Colonic mucosa (tissue), 4 donors: ENCODE measurements at regions not wholly inside any gene's neighbourhood (a gene's known extent, or its start where the extent isn't known, plus 50 kb on each side); places are given as distances from the start of the nearest gene placed in this dataset.
"Not testable (repeated sequence)": the region's sequence is repeated elsewhere in the genome, so short reads cannot be mapped to it uniquely, and the experiment has no call there.

ENCODE experiments used
- DNase-seq: peaks from one replicate; pipeline ENCODE4 v3.0.0-alpha.2; 2020
- H3K27ac ChIP-seq: fragments of 200-600 bp; one replicate; pipeline ENCODE4 v1.8.0; 2021
- H3K27me3 ChIP-seq: fragments of 200-600 bp; one replicate; pipeline ENCODE4 v1.8.0; 2021
- H3K36me3 ChIP-seq: fragments of 200-600 bp; one replicate; pipeline ENCODE4 v1.8.0; 2021
- H3K4me1 ChIP-seq: fragments of 200-600 bp; one replicate; pipeline ENCODE4 v1.8.0; 2021; ENCODE audit warnings: mild to moderate bottlenecking
- H3K4me3 ChIP-seq: fragments of 200-600 bp; one replicate; pipeline ENCODE4 v1.8.0; 2021
- H3K9ac ChIP-seq, 2 donors: one replicate each; pipeline ENCODE4 v1.7.0; 2013; ENCODE audit warnings: control low read depth in 2 of 2, low read depth in 2 of 2, low read length in 2 of 2
- H3K9me3 ChIP-seq: fragments of 200-600 bp; one replicate; pipeline ENCODE4 v1.8.0; 2021
- CTCF ChIP-seq: fragments of 200-600 bp; IDR thresholded peaks from one replicate; pipeline ENCODE4 v1.8.0; 2022; ENCODE audit warnings: antibody characterized with exemption, mild to moderate bottlenecking
- intact Hi-C: fragments of 100-400 bp; cut with DNase I; formaldehyde crosslinking; loops from one replicate; pipeline ENCODE4 v1.14.1; 2022
- donor health status: healthy.
- donor health status: DM: no; HTN: no; CAD: no.
- donor health status: DM: no; HTN: no; CAD: no.

DNA sequence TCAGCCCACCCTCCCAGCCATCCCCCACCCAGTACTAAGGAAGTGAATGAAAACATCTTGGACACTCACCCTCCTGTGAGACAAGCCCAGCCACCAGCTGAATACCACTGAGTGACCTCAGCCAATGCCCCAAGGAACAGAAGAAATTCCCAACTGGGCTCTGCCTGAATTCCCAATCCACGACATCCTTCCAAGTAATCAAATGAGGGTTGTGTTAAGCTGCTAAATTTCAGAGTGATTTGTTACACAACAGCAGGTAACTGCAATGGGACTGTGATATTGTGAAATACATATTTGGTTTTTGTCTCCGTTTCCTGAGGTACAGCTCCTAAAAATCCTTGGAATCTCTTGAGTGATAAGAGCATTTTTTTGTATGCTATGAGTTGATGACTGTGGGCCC lies 578.7 kb upstream of the CDH11 start:
- no peaks in the 10 kb centered on the region for H3K9me3 ChIP-seq

DNA sequence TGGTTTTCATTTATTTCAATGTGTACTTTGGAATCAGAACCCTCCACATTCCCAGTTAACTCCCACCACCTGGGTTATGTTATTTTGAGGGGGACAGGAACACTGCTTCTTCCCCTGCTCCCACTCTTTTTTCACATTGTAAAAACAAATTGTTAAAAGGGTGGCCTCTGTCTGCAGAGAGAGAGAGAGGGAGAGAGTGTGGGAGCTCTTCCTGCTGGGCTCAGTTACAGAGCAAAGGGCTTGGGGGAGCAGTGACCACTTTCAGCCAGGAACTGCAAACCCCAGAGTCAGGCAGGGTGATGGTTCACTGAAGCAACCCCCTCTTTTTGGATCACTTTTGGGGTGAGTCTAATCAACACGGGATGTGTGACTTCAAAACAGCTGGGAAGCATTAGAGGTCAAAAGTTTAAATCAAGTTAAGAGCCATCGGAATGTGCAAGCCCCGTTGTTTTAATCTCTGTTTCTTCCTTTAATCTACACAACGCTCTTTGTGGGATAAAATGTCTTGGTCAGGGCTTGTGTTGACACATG lies 577.0 kb upstream of the CDH11 start:
- no peaks in the 10 kb centered on the region for H3K9me3 ChIP-seq
- DNase-seq, result no peak
- TF ChIP-seq CTCF, result no peak
- H3K36me3 ChIP-seq, result no peaks in the 10 kb centered on the region
- H3K27ac ChIP-seq, result no peak overlapping the region
- H3K9ac ChIP-seq, result no peak overlapping the region
- H3K27me3 ChIP-seq, result no peaks in the 10 kb centered on the region
- no peaks in the 10 kb centered on the region for H3K4me1 ChIP-seq
- intact Hi-C loops, result no loop called here
- H3K4me3 ChIP-seq, result no peak overlapping the region

More for the DNA sequence above, 578.7 kb upstream of the CDH11 start:
- Histone ChIP-seq H3K27ac (no peak overlapping the region), H3K9ac (no peak overlapping the region), H3K27me3 (no peaks in the 10 kb centered on the region), H3K36me3 (no peaks in the 10 kb centered on the region), H3K4me3 (no peak overlapping the region), H3K4me1 (no peaks in the 10 kb centered on the region)
- DNase-seq, result no peak
- no peak for TF ChIP-seq CTCF
- intact Hi-C loops, result no loop called here

- TF ChIP-seq CTCF, result no peak
- DNase-seq, result no peak
Observed at GRCh38 chr16:65697521-65697920, 575.7 kb upstream of the CDH11 start.

DNA sequence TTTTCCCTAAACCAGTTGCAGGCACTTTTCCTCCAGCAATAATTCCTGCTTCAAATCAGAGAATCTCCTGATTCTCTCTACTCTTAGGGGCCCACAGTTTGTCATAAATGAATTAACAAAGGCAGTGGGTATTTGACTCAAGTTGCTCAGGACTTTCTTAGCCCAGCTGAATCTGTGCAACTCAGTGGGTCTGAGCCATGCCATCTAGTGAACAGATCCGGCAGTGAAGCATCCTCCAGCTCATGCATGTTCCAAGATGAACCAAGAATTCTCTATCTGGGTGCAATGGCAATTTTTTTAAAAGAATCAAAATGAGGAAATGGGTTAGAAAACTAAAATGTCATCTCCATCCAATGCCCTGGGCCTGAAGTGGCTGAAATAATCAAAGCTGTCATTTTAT lies 575.2 kb upstream of the CDH11 start:
- Histone ChIP-seq H3K4me1 (no peaks in the 10 kb centered on the region), H3K27me3 (no peaks in the 10 kb centered on the region), H3K9ac (no peak overlapping the region), H3K27ac (no peak overlapping the region), H3K4me3 (no peak overlapping the region), H3K36me3 (no peaks in the 10 kb centered on the region), H3K9me3 (no peaks in the 10 kb centered on the region)
- intact Hi-C loops, result no loop called here
- no peak for TF ChIP-seq CTCF
- DNase-seq, result no peak

More at GRCh38 chr16:65697521-65697920, 575.7 kb upstream of the CDH11 start:
- no peaks in the 10 kb centered on the region for H3K4me1 ChIP-seq
- H3K4me3 ChIP-seq, result no peak overlapping the region
- intact Hi-C loops, result no loop called here
- no peaks in the 10 kb centered on the region for H3K36me3 ChIP-seq
- no peak overlapping the region for H3K27ac ChIP-seq
- no peak overlapping the region for H3K9ac ChIP-seq
- no peaks in the 10 kb centered on the region for H3K9me3 ChIP-seq
- no peaks in the 10 kb centered on the region for H3K27me3 ChIP-seq

DNA sequence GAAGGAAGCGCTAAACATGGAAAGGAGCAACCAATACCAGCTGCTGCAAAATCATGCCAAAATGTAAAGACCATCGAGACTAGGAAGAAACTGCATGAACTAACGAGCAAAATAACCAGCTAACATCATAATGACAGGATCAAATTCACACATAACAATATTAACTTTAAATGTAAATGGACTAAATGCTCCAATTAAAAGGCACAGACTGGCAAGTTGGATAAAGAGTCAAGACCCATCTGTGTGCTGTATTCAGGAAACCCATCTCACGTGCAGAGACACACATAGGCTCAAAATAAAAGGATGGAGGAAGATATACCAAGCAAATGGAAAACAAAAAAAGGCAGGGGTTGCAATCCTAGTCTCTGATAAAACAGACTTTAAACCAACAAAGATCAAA lies 570.0 kb upstream of the CDH11 start:
- intact Hi-C loops, H3K9me3 ChIP-seq, H3K27ac ChIP-seq, H3K27me3 ChIP-seq, H3K9ac ChIP-seq, H3K36me3 ChIP-seq, H3K4me3 ChIP-seq, H3K4me1 ChIP-seq, DNase-seq: not testable (repeated sequence)

DNA sequence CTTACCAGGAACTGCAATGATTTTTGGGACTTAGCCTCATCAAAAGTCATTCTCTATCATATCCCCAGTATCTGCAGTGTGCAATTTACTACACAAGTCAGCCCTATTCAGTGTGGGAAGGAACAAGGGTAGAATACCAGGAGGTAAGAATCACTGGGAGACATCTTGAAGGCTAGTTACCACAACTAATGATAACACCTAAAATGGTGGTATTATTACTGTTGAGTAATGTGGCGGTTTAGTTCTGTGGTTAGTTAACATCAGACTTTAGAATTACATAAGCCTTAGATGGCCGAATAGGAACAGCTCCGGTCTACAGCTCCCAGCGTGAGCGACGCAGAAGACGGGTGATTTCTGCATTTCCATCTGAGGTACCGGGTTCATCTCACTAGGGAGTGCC lies 567.9 kb upstream of the CDH11 start:
- Histone ChIP-seq H3K4me3 (no peak overlapping the region), H3K36me3 (no peaks in the 10 kb centered on the region), H3K4me1 (no peaks in the 10 kb centered on the region), H3K9me3 (no peaks in the 10 kb centered on the region), H3K27me3 (no peaks in the 10 kb centered on the region), H3K9ac (no peak overlapping the region), H3K27ac (no peak overlapping the region)
- no peak for TF ChIP-seq CTCF
- no peak for DNase-seq
- intact Hi-C loops, result no loop called here
